ENCODE measurements at regions not wholly inside any gene's neighbourhood (a gene's known extent, or its start where the extent isn't known, plus 50 kb on each side); places are given as distances from the start of the nearest gene placed in this dataset.
"Not testable (repeated sequence)": the region's sequence is repeated elsewhere in the genome, so short reads cannot be mapped to it uniquely, and the experiment has no call there.

GRCh38 chr3:177679568-177680471, 482.5 kb upstream of the TBL1XR1 start:
- no peak for DNase-seq

- no peak for DNase-seq
Observed at GRCh38 chr3:177680472-177680821, 483.2 kb upstream of the TBL1XR1 start.

GRCh38 chr3:177681156-177681555, 483.9 kb upstream of the TBL1XR1 start:
- no peak for DNase-seq

- DNase-seq = no peak
Observed at GRCh38 chr3:177681852-177682251, 484.6 kb upstream of the TBL1XR1 start.

- DNase-seq = no peak
Observed at GRCh38 chr3:177683586-177683985, 486.3 kb upstream of the TBL1XR1 start.

- DNase-seq = no peak
Observed at GRCh38 chr3:177686671-177687070, 489.4 kb upstream of the TBL1XR1 start.

- DNase-seq = no peak
Observed at GRCh38 chr3:177687291-177687690, 490.0 kb upstream of the TBL1XR1 start.

GRCh38 chr3:177688152-177688551, 490.9 kb upstream of the TBL1XR1 start:
- DNase-seq = no peak

GRCh38 chr3:177689077-177689476, 491.8 kb upstream of the TBL1XR1 start:
- DNase-seq = no peak

- DNase-seq = no peak
Observed at GRCh38 chr3:177689869-177690268, 492.6 kb upstream of the TBL1XR1 start.

- DNase-seq = no peak
Observed at GRCh38 chr3:177690306-177690705, 493.0 kb upstream of the TBL1XR1 start.

- no peak for DNase-seq
Observed at GRCh38 chr3:177692304-177692975, 495.2 kb upstream of the TBL1XR1 start.

GRCh38 chr3:177693616-177694264, 496.5 kb upstream of the TBL1XR1 start:
- no peak for DNase-seq

- no peak for DNase-seq
Observed at GRCh38 chr3:177694316-177694715, 497.0 kb upstream of the TBL1XR1 start.

GRCh38 chr3:177694951-177695350, 497.7 kb upstream of the TBL1XR1 start:
- DNase-seq = no peak

- DNase-seq = no peak
Observed at GRCh38 chr3:177700117-177700516, 502.8 kb upstream of the TBL1XR1 start.

GRCh38 chr3:177703788-177704187, 506.5 kb upstream of the TBL1XR1 start:
- DNase-seq = no peak

- DNase-seq = no peak
Observed at GRCh38 chr3:177705976-177706823, 508.9 kb upstream of the TBL1XR1 start.

GRCh38 chr3:177709470-177709869, 512.2 kb upstream of the TBL1XR1 start:
- DNase-seq = not testable (repeated sequence)

- no peak for DNase-seq
Observed at GRCh38 chr3:177710506-177710905, 513.2 kb upstream of the TBL1XR1 start.

GRCh38 chr3:177711637-177712036, 514.4 kb upstream of the TBL1XR1 start:
- DNase-seq = no peak
